NCI-H2107 treated with DMSO at 0.1 percent for 48 hours (cell line): ENCODE measurements at regions not wholly inside any gene's neighbourhood (a gene's known extent, or its start where the extent isn't known, plus 50 kb on each side); places are given as distances from the start of the nearest gene placed in this dataset.
"Not testable (repeated sequence)": the region's sequence is repeated elsewhere in the genome, so short reads cannot be mapped to it uniquely, and the experiment has no call there.

Experiments used
- DNase-seq: peaks from one replicate; lab custom pipeline; 2025; ENCODE audit not compliant: unreplicated experiment; lab: John Stamatoyannopoulos, UW

DNA sequence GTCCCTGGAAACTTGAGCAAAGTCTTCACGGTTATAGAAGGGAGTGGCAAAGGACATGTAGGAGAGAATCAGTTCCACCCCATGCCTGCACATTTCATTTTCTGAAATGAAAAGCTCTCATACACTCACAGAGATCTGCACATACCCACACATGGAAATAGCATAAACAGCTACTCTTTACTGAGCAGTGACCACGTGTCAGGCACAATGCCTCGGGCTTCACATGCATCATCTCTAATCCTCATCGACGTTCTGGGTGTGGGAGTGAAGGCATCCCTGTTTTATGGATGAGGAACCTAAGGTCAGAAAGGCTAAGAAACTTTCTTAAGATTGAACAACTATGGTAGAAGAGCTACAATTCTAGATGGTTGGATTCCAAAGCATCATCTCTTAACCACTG lies 198.8 kb downstream of the DAD1 start:
- DNase-seq, result no peak

- DNase-seq, result no peak
These were observed 200.1 kb downstream of the DAD1 start for GRCh38 chr14:22388669-22389595.

- peak; percentile 6 for DNase-seq
These were observed 201.2 kb downstream of the DAD1 start for GRCh38 chr14:22387776-22388241.

DNA sequence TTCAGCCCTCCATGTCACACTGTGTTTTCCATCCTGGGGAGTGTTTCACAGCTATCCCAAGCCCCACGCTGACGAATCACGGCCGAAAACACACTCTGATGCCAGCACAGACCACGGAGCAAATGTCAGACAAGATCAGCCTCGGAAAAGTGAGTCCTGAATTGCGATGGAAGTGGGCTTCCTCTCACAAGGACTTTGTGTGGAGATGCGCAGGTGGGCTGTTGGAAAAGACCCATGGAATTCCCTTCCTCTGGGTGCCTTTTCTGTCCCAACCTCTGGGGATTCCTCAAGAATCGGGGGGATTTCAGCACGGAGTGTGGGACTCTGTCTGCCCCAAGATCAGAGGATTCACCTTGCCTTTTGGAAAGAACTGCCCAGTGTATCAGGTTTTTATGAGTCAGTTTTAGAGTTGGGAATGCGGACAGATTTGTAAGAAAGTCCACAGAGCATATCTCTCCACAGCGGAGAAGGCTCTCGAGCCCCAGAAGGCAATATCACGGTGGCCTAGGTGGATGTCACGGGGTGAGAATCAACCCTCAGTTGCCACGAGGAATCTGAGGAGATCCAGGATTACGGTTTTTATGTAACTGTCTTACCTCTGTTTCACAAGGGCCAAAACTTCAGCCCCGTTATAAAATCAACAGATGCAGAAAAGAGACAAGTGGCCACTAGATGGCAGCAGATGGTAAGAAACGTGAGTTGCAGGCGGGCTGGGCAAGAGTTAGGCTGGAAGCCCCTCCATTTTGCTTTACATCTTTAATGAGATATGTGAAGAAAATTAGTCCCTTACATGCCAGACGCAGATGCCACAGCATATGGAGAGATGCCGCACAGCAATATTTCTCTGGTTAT lies 201.9 kb downstream of the DAD1 start:
- DNase-seq, result peak; percentile 79

GRCh38 chr14:22384974-22385526 lies 204.0 kb downstream of the DAD1 start:
- no peak for DNase-seq

DNA sequence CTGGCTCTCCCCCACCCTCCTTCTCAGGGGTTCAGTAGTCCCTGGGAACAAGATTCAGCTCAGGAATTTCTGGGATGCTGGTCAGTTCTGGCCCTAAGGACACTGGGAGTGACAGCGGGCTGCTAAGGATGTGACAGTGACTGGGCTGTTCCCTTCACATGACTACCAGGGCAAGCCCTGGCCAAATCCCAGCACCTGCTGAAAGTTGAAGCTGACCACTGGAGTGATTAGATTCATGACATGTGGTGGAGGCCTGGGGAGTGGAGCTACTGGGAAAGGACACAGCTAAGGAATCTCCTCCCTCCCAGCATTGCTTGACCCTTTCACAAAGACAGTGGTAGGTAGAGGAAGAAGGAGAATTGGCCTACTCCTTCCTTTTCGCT lies 204.9 kb downstream of the DAD1 start:
- DNase-seq, result no peak

- DNase-seq, result no peak
These were observed 205.4 kb downstream of the DAD1 start for GRCh38 chr14:22383515-22384166.

GRCh38 chr14:22382955-22383354 lies 206.1 kb downstream of the DAD1 start:
- no peak for DNase-seq

- no peak for DNase-seq
These were observed 206.6 kb downstream of the DAD1 start for GRCh38 chr14:22382395-22382794.

GRCh38 chr14:22381766-22382165 lies 207.3 kb downstream of the DAD1 start:
- DNase-seq, result no peak

- no peak for DNase-seq
These were observed 207.6 kb downstream of the DAD1 start for GRCh38 chr14:22381408-22381760.

DNA sequence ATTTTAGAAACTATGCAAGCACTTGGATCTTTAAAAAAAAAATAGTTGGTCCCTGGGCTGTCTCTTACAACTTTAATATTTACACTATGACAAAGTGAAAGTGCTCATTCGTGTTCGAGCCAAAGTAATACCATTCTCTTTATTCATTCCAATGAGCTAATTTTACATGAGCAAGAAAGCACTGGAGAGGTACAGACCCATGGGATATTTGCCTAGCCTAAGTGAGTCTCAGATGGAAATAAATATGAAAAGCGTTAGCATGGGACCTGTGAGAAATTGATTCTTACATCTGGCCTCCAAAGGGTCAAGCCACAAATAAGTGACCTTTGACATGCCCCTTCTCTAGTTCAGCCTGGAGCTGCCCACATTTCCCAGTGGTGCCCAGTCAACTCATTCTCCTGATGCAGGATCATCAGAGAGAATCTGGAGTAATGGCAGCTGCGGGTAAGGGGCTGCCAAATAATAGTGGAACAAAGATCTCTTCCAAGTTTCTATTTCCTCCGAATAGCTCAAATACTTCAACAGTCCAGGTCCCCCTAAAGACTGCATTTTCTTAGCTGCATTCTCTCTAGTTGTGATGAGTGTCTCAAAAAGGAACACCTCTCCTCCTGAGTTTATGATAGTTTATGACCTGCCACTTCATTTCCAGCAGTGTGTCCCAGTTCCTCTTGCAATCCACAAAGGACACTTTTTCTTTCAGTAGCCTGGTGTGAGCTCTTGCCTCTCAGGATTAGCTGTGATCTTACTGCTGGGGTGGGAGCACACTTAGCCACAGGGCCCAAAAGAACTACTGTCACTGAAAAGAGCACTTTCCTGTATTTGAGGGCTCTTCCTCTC lies 208.2 kb downstream of the DAD1 start:
- DNase-seq, result no peak

DNA sequence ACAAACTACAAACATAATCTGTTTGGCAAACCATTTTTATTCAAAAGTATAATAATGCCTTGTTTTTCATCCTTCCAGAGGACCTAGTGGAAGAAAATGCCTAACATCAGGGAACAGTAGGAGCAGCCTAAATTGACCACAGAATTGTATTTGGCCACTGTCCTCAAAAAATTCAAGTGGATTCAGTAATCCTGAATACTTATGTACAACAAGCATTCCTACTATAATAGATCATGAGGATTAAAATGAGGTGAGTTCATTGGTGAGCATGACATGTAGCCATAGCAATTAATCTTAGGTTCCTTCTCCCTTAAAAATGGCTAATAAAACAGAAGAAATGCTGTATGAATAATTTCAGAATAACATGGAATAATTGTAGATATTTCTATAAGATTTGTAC lies 209.3 kb downstream of the DAD1 start:
- DNase-seq, result no peak

GRCh38 chr14:22378181-22378580 lies 210.8 kb downstream of the DAD1 start:
- no peak for DNase-seq

DNA sequence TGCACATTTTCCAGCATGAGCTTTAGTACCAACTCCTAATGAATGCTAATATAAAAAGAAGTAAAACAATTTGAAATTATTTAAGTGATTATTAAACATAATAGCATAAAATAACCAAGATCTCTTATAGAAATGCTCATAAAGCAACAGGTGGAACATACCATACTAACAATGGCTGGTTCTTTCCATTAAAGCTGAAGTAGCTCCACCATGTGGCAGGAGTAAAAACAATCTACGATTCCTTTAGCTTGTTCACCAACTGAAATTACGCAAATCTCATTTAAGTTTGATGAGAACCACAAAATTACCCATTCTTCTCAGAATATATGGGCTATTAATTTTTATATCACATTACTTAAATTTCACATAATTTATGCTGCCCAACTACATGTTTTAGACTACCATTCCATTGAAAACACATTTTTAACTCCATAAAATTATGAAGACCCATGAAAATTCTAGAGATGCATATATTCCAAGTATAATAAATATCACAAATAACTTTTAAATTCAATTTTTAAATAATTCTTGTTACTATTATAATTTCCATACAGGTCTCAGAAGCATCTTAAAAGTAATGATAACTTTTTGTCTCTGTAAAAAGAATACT lies 213.6 kb downstream of the DAD1 start:
- DNase-seq, result peak; percentile 32

DNA sequence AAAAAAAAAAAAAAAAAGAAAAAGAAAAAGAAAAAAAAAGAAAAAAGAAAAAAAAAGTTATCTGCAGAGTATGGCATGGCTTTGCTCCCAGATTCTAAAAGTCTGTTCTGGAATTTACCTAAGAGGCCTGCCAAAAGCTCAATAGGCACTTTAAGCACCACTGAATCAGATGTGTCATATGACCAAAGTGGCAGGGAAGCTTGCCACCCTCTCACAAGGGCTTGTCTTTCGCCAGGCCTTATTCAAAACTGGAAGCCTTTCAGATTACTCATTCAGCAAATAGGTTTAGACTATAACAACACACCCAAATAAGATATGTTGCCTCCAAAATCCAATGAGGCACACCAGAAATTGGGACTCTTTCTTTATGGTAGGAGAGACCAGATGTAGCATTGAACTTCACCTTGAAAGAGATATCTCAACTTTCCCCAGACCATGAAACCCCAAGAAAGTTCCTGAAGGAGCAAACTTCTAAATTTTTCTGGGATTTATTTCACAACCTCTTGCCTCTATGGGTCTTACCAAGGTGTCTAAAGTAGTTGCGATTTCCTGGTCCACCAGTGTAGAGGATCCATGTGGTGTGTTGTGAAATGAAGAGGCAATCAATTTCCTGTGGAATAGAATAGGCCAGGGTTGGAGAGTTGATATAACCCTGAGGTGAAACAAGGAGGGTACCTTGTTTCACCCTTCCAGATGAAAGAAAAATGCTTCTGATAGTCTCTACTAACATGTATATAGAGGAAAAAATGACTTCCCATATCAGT lies 218.8 kb downstream of the DAD1 start:
- DNase-seq, result no peak

GRCh38 chr14:22358726-22359125 lies 230.3 kb downstream of the DAD1 start:
- DNase-seq, result no peak

DNA sequence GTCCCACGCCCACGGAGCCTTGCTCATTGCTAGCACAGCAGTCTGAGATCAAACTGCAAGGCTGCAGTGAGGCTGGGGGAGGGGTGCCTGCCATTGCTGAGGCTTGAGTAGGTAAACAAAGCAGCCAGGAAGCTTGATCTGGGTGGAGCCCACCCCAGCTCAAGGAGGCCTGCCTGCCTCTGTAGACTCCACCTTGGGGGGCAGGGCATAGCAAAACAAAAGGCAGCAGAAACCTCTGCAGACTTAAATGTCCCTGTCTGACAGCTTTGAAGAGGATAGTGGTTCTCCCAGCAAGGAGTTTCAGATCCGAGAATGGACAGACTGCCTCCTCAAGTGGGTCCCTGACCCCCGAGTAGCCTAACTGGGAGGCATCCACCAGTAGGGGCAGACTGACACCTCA lies 239.7 kb downstream of the DAD1 start:
- not testable (repeated sequence) for DNase-seq

DNA sequence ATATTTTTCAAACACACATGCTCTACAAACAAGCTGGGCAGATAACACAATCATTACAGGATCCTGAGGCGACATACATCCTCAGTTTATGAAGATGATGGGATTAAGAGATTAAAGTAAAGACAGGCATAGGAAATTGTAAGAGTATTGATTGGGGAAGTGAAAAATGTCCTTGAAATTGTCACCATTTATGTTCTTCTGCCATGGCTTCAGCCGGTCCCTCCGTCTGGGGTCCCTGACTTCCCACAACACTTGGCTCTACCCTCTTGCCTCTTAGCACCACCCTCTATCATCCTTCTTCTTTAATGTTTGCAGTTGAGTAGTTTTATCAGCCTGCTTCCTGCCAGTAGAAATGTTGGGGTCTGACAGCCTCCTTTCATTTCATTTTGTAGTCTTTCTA lies 244.4 kb downstream of the DAD1 start:
- no peak for DNase-seq
